Hematopoietic multipotent progenitor cell treated with erythropoietin and hydrocortisone succinate and interleukin-3 and kit ligand, for 15 days (in vitro differentiated cells): ENCODE measurements at regions not wholly inside any gene's neighbourhood (a gene's known extent, or its start where the extent isn't known, plus 50 kb on each side); places are given as distances from the start of the nearest gene placed in this dataset.

Experiments used
- DNase-seq: peaks from one replicate; pipeline ENCODE4 v3.0.0-alpha.2; 2015; ENCODE audit warnings: low spot score

DNA sequence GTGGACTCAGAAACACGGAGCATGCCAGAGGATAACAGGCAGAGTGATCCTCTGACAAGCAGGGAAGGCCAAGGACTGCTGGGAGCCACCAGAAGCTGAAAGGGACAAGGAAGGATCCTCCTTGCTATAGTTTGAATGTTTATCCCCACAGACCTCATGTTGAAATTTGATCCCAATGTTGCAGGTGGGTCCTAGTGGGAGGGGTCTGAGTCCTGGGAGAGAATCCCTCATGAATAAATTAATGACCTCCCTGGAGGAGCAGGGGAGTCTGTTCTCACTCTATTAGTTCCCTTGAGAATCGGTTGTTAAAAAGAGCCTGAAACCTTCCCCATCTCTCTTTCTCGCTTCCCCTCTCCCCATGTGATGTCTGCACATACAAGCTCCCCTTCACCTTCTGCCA lies 124.4 kb downstream of the FBXO15 start:
- no peak for DNase-seq

GRCh38 chr18:74019864-74020263 lies 127.8 kb downstream of the FBXO15 start:
- no peak for DNase-seq

- no peak for DNase-seq
Observed at GRCh38 chr18:74013955-74014354, 133.7 kb downstream of the FBXO15 start.

DNA sequence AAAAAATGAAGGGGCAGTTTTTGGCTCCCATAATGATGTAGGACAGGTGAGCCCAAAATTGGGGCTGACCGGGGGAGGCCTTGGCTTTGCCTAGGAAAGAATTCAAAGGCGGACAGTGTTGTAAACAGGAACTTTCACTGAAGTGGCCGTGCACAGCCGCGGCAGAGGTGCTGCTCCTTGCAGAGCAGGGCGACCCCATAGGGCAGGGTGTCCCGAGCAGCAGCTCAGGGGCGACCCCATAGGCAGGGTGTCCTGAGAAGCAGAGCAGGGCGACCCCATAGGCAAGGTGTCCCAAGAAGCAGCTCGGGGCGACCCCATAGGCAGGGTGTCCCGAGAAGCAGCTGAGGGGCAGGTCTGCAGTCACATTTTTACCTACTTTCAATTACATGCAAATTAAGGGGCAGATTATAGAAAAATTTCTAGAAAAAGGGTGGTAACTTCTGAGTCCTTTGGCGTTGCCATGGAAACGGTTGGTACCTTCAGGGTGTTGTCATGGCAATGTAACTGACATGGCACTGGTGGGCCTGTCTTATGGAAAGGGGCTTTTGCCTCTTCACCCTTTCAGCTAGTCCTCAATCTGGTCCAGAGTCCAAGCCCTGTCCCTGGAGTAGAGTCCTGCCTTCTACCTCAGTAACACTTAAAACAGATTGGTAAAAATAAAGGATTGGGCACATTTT lies 134.5 kb downstream of the FBXO15 start:
- DNase-seq, result no peak

DNA sequence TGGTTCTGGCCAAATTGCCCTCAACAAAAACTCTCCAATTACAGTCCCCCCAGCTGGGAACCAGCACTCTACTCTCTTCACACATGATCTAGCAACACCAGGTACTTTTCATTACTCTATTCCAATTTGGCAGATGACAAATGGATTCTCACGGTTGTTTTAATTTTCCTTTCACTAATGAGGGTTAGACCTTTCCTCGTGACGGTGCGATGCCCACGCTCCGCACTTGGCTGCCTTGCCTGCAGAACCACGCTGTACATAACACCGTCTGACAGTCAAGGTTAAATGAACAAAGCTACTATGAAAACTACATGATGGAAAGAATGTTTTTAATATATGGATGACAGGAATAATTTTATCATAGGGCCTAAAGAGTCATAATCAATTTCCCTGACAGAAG lies 141.5 kb downstream of the FBXO15 start:
- no peak for DNase-seq

GRCh38 chr18:74005320-74006109 lies 142.1 kb downstream of the FBXO15 start:
- DNase-seq, result no peak

DNA sequence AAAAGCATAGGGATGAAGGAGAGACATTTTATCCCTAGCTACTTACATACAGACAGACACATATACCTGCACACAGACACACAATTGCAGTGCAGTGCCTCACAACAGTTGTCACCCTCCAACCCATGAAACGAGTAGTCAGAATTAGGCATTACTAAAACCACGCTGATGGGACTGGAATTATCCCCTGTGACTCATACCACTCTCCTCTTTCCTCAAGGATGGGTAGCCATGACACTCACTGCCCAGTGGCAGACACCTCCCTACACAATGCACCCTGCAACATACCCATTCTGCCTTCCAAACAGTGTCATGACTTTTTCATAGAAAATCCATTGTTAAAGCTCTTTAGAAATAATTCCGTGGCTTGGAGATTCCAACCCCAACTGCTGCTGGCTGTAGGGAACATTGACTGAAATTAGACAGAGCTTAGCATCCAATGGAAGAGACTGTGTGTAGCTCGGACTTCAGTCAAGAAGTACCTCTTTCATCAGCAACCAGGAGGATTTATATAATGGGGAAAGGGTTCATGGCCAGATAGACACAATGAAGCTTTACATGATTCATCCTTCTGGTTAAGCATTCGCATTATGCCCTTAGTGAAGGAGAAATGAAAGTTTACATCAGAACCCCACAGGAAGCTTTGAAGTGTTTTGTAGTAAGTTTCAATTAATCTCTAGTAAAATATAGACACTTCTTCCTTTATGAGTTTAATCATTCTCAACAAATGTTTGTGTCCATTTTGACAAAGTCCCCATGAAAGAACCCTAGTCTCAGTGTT lies 155.2 kb downstream of the FBXO15 start:
- DNase-seq, result no peak

GRCh38 chr18:73991570-73991969 lies 156.1 kb downstream of the FBXO15 start:
- no peak for DNase-seq

GRCh38 chr18:73990258-73990657 lies 157.4 kb downstream of the FBXO15 start:
- DNase-seq, result no peak

DNA sequence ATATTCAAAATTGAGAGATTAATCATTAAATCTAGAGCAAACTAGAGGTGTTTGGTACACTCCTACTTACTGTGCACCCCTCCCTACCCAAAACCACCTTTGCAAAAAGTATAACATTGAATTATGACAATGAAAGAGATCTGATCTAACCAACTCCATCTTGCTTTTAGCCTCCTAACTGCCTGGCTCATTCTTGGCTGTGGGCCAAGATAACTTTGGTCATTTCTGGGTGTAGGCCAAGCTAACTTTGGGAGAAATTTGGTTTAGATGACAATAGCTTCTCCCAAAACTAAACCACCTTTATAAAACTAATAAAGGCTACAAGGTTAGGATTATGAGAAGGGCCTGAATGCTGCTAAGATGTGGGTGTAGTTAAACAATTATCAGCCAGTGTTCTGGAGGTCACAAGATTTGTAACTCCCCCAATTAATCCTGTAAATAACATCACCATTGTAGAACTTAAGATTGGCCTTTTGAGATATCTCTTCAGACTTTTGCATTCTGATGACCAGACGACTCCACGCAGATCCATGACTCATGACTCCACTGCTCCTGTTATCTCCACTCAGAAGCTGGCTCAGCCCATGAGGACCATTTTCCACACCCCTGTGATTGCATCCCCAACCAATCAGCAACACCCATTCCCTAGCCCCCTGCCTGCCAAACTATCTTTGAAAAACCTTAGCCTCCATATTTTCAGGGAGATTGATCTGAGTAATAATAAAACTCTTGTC lies 160.2 kb downstream of the FBXO15 start:
- DNase-seq, result no peak

DNA sequence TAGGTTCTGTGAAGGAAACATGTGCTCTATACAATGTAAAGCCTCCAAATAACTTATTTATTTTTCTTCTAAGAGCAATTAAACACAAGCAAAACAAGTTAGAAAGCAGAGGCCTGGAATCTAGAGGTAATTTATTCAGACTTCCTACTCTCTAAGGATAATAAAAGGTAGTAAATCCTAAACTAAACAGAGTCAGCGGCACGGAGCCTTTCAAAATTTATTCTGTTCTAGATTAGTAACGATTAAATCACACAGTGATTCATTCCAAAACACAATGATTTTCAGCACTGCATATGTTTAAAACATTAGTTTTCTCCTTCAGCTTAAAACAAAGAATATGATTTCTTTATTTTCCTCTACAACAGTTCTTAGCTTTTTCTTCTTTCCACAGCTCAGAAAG lies 160.9 kb downstream of the FBXO15 start:
- DNase-seq, result no peak

DNA sequence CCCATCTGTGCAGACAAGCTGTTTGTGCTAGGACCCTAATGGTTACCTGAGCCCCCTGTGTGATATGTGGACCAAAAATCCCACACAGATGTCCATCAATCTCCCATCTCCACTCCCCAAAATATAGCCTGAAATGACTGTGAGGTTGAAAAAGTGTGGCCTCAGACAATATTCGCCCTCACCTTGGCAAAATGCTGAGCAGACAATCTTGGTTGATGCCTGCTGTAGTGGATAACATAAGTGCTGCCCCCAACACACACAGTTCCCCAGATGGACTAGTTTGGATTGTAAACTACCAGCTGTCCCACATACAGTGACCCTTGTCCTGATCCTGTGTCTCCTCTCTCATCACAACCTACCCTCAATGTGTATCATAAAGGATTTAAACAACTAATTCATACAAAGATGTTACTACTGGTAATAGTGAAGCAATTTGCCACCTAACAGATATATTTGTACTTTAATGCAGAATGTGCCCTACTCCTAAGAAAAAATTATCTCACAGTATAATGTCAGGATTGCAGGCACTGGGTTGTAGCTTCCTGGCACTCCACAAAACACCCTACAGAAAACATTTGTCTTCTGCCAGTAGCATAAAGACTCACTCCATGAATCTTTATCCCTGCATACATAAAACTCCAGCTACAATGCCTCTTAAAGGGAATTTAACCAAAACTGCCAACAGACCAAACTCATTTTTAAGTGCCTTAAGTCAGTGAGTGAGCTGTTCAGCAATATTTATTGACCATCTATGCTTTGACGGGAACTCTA lies 161.6 kb downstream of the FBXO15 start:
- no peak for DNase-seq

- DNase-seq, result no peak
Observed at GRCh38 chr18:73983970-73984369, 163.7 kb downstream of the FBXO15 start.

GRCh38 chr18:73983496-73983895 lies 164.1 kb downstream of the FBXO15 start:
- DNase-seq, result no peak

- DNase-seq, result no peak
Observed at GRCh38 chr18:73981796-73982195, 165.8 kb downstream of the FBXO15 start.

DNA sequence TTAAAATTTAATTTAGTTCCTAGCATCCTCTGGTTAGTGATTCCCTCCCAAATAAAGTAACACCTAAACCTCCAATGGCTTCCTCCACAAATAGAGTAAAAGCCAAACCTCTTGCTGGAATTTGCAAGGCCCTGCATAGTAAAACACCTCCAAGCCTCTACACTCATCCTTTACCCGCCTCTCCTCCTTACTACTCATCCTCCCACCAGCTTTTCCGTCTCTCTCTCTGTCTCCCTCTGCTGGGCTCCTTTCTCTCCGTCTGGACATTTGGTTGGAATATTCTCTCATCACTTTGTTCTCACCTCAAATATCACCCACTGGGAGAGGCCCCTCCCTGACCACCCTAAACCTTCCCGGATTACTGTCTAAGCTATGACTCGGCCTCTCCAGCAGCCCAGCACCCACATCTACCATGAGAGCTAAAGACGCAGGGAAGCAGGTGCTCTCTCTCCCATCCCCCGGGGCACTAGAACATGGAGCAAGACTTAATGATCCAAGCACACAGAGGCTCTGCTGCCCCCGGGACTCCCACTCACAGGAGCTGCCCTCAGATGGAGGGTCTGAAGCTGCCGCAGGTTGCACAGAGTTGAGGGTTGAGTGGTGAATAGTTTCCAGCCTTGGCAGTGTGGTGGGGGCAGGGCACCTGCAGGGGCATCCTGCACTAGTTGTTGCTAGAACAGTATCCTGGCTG lies 167.2 kb downstream of the FBXO15 start:
- no peak for DNase-seq

DNA sequence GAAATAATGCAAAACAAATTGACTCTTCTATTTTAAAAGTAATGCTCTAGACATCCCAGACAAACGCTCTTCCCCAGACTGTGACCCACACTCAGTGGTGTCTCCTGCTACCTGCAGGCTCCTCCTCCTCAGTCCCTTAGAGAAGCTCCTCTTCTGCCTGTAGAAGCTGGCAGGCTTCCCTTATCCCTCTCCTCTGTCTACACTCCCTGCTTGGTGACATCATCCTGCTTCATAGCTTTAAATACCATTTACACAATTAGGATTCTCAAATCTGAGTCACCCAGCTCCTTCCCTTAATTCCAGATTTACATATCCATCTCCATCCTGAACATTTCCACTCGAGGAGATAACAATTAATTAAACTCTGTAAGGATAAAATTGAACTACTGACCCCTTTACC lies 167.9 kb downstream of the FBXO15 start:
- no peak for DNase-seq

DNA sequence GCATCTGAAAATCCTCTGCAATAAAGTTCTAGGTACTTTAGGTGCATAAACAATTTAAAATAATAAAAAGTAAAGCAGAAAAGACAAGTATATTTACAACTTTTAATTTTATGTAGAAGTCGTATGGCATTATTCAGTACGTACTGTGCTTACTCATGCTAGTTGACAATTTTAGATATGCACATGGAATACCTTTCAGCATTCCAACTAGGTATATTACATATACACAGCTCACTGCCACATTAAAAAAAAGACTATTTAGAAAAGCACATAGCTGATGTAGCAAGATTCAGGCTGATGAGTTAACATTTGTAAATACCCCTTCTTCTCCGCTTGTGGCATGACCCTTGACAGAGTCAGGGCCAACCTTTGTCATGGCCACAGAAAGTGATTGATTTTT lies 171.2 kb downstream of the FBXO15 start:
- no peak for DNase-seq

- DNase-seq, result no peak
Observed at GRCh38 chr18:73975266-73975665, 172.4 kb downstream of the FBXO15 start.

- no peak for DNase-seq
Observed at GRCh38 chr18:73973972-73974371, 173.7 kb downstream of the FBXO15 start.

- no peak for DNase-seq
Observed at GRCh38 chr18:73966954-73967353, 180.7 kb downstream of the FBXO15 start.
